GM18499 (cell line): ENCODE measurements at regions not wholly inside any gene's neighbourhood (a gene's known extent, or its start where the extent isn't known, plus 50 kb on each side); places are given as distances from the start of the nearest gene placed in this dataset.
"Not testable (repeated sequence)": the region's sequence is repeated elsewhere in the genome, so short reads cannot be mapped to it uniquely, and the experiment has no call there.

Source experiments
- ATAC-seq: cut with Tn5 transposase; IDR thresholded peaks from one replicate; pipeline ENCODE4 v1.9.1; 2021; ENCODE audit warnings: moderate number of reproducible peaks; ENCODE audit not compliant: insufficient read depth, unreplicated experiment

- ATAC-seq = peak; percentile 39
Observed at GRCh38 chr15:92820236-92821021, 79.7 kb upstream of the CHD2 start.

- no peak for ATAC-seq
Observed at GRCh38 chr15:92821491-92822116, 78.5 kb upstream of the CHD2 start.

GRCh38 chr15:92822216-92823144 is 77.6 kb upstream of the CHD2 start:
- no peak for ATAC-seq

GRCh38 chr15:92825985-92826384 is 74.1 kb upstream of the CHD2 start:
- no peak for ATAC-seq

GRCh38 chr15:92827991-92828390 is 72.1 kb upstream of the CHD2 start:
- not testable (repeated sequence) for ATAC-seq

- ATAC-seq = no peak
Observed at GRCh38 chr15:92829875-92830274, 70.2 kb upstream of the CHD2 start.

GRCh38 chr15:92831336-92831654 is 68.8 kb upstream of the CHD2 start:
- no peak for ATAC-seq

- peak; percentile 93 for ATAC-seq
Observed at GRCh38 chr15:92831655-92832328, 68.3 kb upstream of the CHD2 start.

- ATAC-seq = no peak
Observed at GRCh38 chr15:92833106-92833433, 67.1 kb upstream of the CHD2 start.

- no peak for ATAC-seq
Observed at GRCh38 chr15:92833493-92834271, 66.4 kb upstream of the CHD2 start.

GRCh38 chr15:92839696-92840095 is 60.4 kb upstream of the CHD2 start:
- no peak for ATAC-seq

GRCh38 chr15:92840149-92840548 is 60.0 kb upstream of the CHD2 start:
- ATAC-seq = no peak

- no peak for ATAC-seq
Observed at GRCh38 chr15:92843326-92843725, 56.8 kb upstream of the CHD2 start.

GRCh38 chr15:92843814-92844213 is 56.3 kb upstream of the CHD2 start:
- ATAC-seq = no peak

GRCh38 chr15:92845126-92845508 is 55.0 kb upstream of the CHD2 start:
- ATAC-seq = peak; percentile 44

- ATAC-seq = no peak
Observed at GRCh38 chr15:92846741-92847140, 53.4 kb upstream of the CHD2 start.

GRCh38 chr15:92847841-92848240 is 52.3 kb upstream of the CHD2 start:
- no peak for ATAC-seq

- ATAC-seq = no peak
Observed at GRCh38 chr15:92848464-92848851, 51.7 kb upstream of the CHD2 start.

GRCh38 chr15:92848852-92849598 is 51.1 kb upstream of the CHD2 start:
- ATAC-seq = peak; percentile 51
